ENCODE measurements at regions not wholly inside any gene's neighbourhood (a gene's known extent, or its start where the extent isn't known, plus 50 kb on each side); places are given as distances from the start of the nearest gene placed in this dataset.

DNA sequence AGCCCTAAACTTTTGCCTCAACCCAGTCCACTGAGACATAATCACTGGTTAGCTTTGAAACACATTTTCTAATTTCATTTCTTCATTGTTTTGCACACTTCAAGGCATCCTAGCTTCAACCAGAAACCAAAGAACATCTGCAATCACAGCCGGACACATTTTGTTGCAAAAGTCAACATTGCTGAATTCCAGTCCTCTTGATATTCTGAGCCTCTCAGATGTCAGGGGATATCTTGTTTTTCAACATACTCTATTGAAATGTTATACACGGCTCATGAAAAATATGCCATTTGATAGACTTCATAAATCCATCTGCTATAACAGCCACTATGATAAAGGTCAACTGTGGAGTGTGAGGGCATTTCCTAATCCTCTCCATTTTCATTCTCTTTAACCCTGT, 241.6 kb upstream of the PUDP start:
- H3K27ac ChIP-seq (ENCODE audit: control insufficient read depth, insufficient read depth, low read length) = no peak overlapping the region
- no peaks in the 10 kb centered on the region for H3K9me1 ChIP-seq (ENCODE audit: control insufficient read depth, extremely low read depth, insufficient read depth, low read length)
- no peak overlapping the region for H2AFZ ChIP-seq (ENCODE audit: control insufficient read depth, low read length)
- H3K4me3 ChIP-seq (ENCODE audit: control insufficient read depth in 2 of 3, extremely low read depth in 1 of 3, insufficient read depth in 2 of 3, low read depth in 1 of 3, low read length in 3 of 3) = no peak overlapping the region
- no peaks in the 10 kb centered on the region for H4K20me1 ChIP-seq (ENCODE audit: control insufficient read depth, extremely low read depth, insufficient read depth, low read length)
- no peaks in the 10 kb centered on the region for H3K27me3 ChIP-seq (ENCODE audit: control insufficient read depth, extremely low read depth, insufficient read depth, low read length)
- H3K36me3 ChIP-seq (ENCODE audit: control insufficient read depth in 2 of 2, extremely low read depth in 1 of 2, insufficient read depth in 2 of 2, low read length in 2 of 2) = no peaks in the 10 kb centered on the region
- H3K4me2 ChIP-seq (ENCODE audit: control insufficient read depth, extremely low read depth, insufficient read depth, low read depth, low read length) = no peak overlapping the region
- dilution Hi-C loops (cut with MboI; ENCODE audit: extremely low pct_ligation_motif_present, low sequenced_read_pairs) = no loop called here
- H3K4me1 ChIP-seq (ENCODE audit: control insufficient read depth, extremely low read depth, insufficient read depth, low read length) = no peaks in the 10 kb centered on the region
- TF ChIP-seq, protein P1, sequence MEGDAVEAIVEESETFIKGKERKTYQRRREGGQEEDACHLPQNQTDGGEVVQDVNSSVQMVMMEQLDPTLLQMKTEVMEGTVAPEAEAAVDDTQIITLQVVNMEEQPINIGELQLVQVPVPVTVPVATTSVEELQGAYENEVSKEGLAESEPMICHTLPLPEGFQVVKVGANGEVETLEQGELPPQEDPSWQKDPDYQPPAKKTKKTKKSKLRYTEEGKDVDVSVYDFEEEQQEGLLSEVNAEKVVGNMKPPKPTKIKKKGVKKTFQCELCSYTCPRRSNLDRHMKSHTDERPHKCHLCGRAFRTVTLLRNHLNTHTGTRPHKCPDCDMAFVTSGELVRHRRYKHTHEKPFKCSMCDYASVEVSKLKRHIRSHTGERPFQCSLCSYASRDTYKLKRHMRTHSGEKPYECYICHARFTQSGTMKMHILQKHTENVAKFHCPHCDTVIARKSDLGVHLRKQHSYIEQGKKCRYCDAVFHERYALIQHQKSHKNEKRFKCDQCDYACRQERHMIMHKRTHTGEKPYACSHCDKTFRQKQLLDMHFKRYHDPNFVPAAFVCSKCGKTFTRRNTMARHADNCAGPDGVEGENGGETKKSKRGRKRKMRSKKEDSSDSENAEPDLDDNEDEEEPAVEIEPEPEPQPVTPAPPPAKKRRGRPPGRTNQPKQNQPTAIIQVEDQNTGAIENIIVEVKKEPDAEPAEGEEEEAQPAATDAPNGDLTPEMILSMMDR (optimal IDR thresholded peaks at IDR 0.05 in 1 of 3, IDR thresholded peaks at IDR 0.05 in 1 of 3, conservative IDR thresholded peaks at IDR 0.05 in 1 of 3; ENCODE audit: extremely low read depth in 1 of 3, insufficient read depth in 2 of 3, low read length in 3 of 3) = no peak
- no peak for TF ChIP-seq EZH2 (IDR thresholded peaks at IDR 0.05; ENCODE audit: low read length)
- DNase-seq (ENCODE audit: low read depth, low spot score) (no peak), FAIRE-seq (no peak)
- no peaks in the 10 kb centered on the region for H3K79me2 ChIP-seq (ENCODE audit: control insufficient read depth, insufficient read depth, low read length)
- no peaks in the 10 kb centered on the region for H3K9me3 ChIP-seq (ENCODE audit: control insufficient read depth, low read depth, low read length)
- no peak overlapping the region for H3K9ac ChIP-seq (ENCODE audit: control insufficient read depth, extremely low read depth, insufficient read depth, low read length)

DNA sequence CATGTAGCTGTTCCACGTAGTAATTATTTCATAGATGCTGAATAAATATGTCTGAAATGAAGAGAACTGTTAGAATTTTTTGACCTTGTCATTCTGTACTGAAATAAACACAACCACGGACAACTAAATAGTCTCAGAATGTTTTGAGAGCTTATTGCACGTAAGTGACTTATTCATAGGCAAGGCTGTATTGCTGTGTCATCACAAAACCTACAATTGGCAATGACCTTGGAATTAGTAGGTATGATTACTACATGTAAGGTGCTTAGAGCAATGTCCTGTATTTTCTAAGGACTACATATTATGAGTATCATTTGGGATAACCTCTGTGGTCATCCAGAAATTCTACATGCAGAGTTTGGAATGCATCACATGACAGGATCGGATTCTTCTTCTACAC, 237.2 kb upstream of the PUDP start:
- no peak overlapping the region for H3K27ac ChIP-seq (ENCODE audit: control insufficient read depth, insufficient read depth, low read length)
- no peak overlapping the region for H3K9ac ChIP-seq (ENCODE audit: control insufficient read depth, extremely low read depth, insufficient read depth, low read length)
- H4K20me1 ChIP-seq (ENCODE audit: control insufficient read depth, extremely low read depth, insufficient read depth, low read length) = no peaks in the 10 kb centered on the region
- H3K79me2 ChIP-seq (ENCODE audit: control insufficient read depth, insufficient read depth, low read length) = no peaks in the 10 kb centered on the region
- dilution Hi-C loops (cut with MboI; ENCODE audit: extremely low pct_ligation_motif_present, low sequenced_read_pairs) = no loop called here
- no peak for DNase-seq (ENCODE audit: low read depth, low spot score)
- no peak overlapping the region for H3K4me2 ChIP-seq (ENCODE audit: control insufficient read depth, extremely low read depth, insufficient read depth, low read depth, low read length)
- no peaks in the 10 kb centered on the region for H3K4me1 ChIP-seq (ENCODE audit: control insufficient read depth, extremely low read depth, insufficient read depth, low read length)
- no peaks in the 10 kb centered on the region for H3K27me3 ChIP-seq (ENCODE audit: control insufficient read depth, extremely low read depth, insufficient read depth, low read length)
- TF ChIP-seq, protein P1 (optimal IDR thresholded peaks at IDR 0.05 in 1 of 3, IDR thresholded peaks at IDR 0.05 in 1 of 3, conservative IDR thresholded peaks at IDR 0.05 in 1 of 3; ENCODE audit: extremely low read depth in 1 of 3, insufficient read depth in 2 of 3, low read length in 3 of 3) = no peak
- no peak for TF ChIP-seq EZH2 (IDR thresholded peaks at IDR 0.05; ENCODE audit: low read length)
- no peaks in the 10 kb centered on the region for H3K9me3 ChIP-seq (ENCODE audit: control insufficient read depth, low read depth, low read length)
- FAIRE-seq = no peak
- no peaks in the 10 kb centered on the region for H3K36me3 ChIP-seq (ENCODE audit: control insufficient read depth in 2 of 2, extremely low read depth in 1 of 2, insufficient read depth in 2 of 2, low read length in 2 of 2)
- no peaks in the 10 kb centered on the region for H3K9me1 ChIP-seq (ENCODE audit: control insufficient read depth, extremely low read depth, insufficient read depth, low read length)
- no peak overlapping the region for H3K4me3 ChIP-seq (ENCODE audit: control insufficient read depth in 2 of 3, extremely low read depth in 1 of 3, insufficient read depth in 2 of 3, low read depth in 1 of 3, low read length in 3 of 3)
- no peak overlapping the region for H2AFZ ChIP-seq (ENCODE audit: control insufficient read depth, low read length)

Data from keratinocyte (primary cell).